Lung (tissue), 11 donors: ENCODE measurements at regions not wholly inside any gene's neighbourhood (a gene's known extent, or its start where the extent isn't known, plus 50 kb on each side); places are given as distances from the start of the nearest gene placed in this dataset.

ENCODE experiments used
- ATAC-seq: fragments of 200-7000 bp; cut with Tn5 transposase; one replicate; pipeline ENCODE4 v1.9.1; 2020; ENCODE audit warnings: moderate number of reproducible peaks; ENCODE audit not compliant: insufficient read depth, low FRiP score
- DNase-seq, 3 donors: peaks; one replicate each; pipeline ENCODE4 v3.0.0-alpha.2; 2013 to 2017
- H3K27ac ChIP-seq, 2 donors: one replicate each; pipeline ENCODE4 v1.5.1; 2013; ENCODE audit warnings: mild to moderate bottlenecking in 2 of 2, moderate library complexity in 2 of 2, control low read depth in 1 of 2, inconsistent platforms in 1 of 2, low read depth in 1 of 2, low read length in 1 of 2
- H3K27me3 ChIP-seq, 3 donors: one replicate each; pipeline ENCODE4 v1.5.1; 2013; ENCODE audit warnings: low read length in 2 of 3; ENCODE audit not compliant: control insufficient read depth in 3 of 3, insufficient read depth in 3 of 3
- H3K36me3 ChIP-seq, 4 donors: one replicate each; pipeline ENCODE4 v1.5.1; 2013; ENCODE audit warnings: low read length in 4 of 4, mild to moderate bottlenecking in 1 of 4, moderate library complexity in 1 of 4; ENCODE audit not compliant: control insufficient read depth in 4 of 4, insufficient read depth in 4 of 4
- H3K4me1 ChIP-seq, 5 donors: one replicate each; pipeline ENCODE4 v1.5.1; 2013; ENCODE audit warnings: low read length in 5 of 5, mild to moderate bottlenecking in 2 of 5, moderate library complexity in 1 of 5; ENCODE audit not compliant: control insufficient read depth in 5 of 5, insufficient read depth in 5 of 5
- H3K4me3 ChIP-seq: one replicate; pipeline ENCODE4 v1.5.1; 2013; ENCODE audit warnings: mild to moderate bottlenecking, control low read depth, moderate library complexity
- H3K9ac ChIP-seq, 2 donors: one replicate each; pipeline ENCODE4 v1.5.1; 2013; ENCODE audit warnings: low read length in 2 of 2, control low read depth in 1 of 2; ENCODE audit not compliant: insufficient read depth in 1 of 2
- H3K9me3 ChIP-seq, 4 donors: one replicate each; pipeline ENCODE4 v1.5.1; 2013; ENCODE audit warnings: low read length in 3 of 4, mild to moderate bottlenecking in 1 of 4, moderate library complexity in 1 of 4; ENCODE audit not compliant: control insufficient read depth in 4 of 4, insufficient read depth in 3 of 4
- CTCF ChIP-seq: IDR thresholded peaks from 2 replicates; pipeline ENCODE4 v1.5.1; 2012; ENCODE audit warnings: mild to moderate bottlenecking; ENCODE audit errors: control extremely low read depth, extremely low read depth
- WGBS, 2 donors: extraction: QIAGEN DNeasy Blood & Tissue Kit; methylation state at CpG; one replicate each; pipeline ENCODE4 v1.1.7; 2013; 5-methylcytosine and 5-hydroxymethylcytosine counted together
- donor health status: control.
- donor health status: control.
- donor health status: Bipolar disorder and iron deficiency.
- donor health status: healthy.
- donor health status: DM: yes; HTN: yes; CAD: no.

- Histone ChIP-seq H3K36me3 (no peaks in the 10 kb centered on the region), H3K9me3 (no peaks in the 10 kb centered on the region), H3K4me3 (no peak overlapping the region), H3K27me3 (no peaks in the 10 kb centered on the region), H3K27ac (no peak overlapping the region), H3K4me1 (no peaks in the 10 kb centered on the region), H3K9ac (no peak overlapping the region)
- DNase-seq, result no peak
- 90 to 92% methylated on average over 3 of the region's 3 CpGs for WGBS, 2 donors
- ATAC-seq, result no peak
- no peak for TF ChIP-seq CTCF
Observed at GRCh38 chr4:110914791-110915190, 291.9 kb upstream of the PITX2 start.

- Histone ChIP-seq H3K9me3 (no peaks in the 10 kb centered on the region), H3K4me1 (no peaks in the 10 kb centered on the region), H3K27me3 (no peaks in the 10 kb centered on the region), H3K4me3 (no peak overlapping the region), H3K36me3 (no peaks in the 10 kb centered on the region), H3K27ac (no peak overlapping the region), H3K9ac (no peak overlapping the region)
- ATAC-seq (no peak), DNase-seq (no peak)
- 56 to 57% methylated on average over 3 of the region's 3 CpGs for WGBS, 2 donors
- no peak for TF ChIP-seq CTCF
Observed at GRCh38 chr4:110915301-110915700, 292.4 kb upstream of the PITX2 start.

- H3K4me1 ChIP-seq, result no peaks in the 10 kb centered on the region
Observed at GRCh38 chr4:110916505-110916904, 293.6 kb upstream of the PITX2 start.

More at GRCh38 chr4:110916505-110916904, 293.6 kb upstream of the PITX2 start:
- H3K9ac ChIP-seq, result no peak overlapping the region
- ATAC-seq, result no peak
- no peak for TF ChIP-seq CTCF
- H3K36me3 ChIP-seq, result no peaks in the 10 kb centered on the region
- H3K9me3 ChIP-seq, result no peaks in the 10 kb centered on the region
- WGBS, 2 donors, result 55 to 76% methylated on average over 2 of the region's 2 CpGs
- no peak overlapping the region for H3K4me3 ChIP-seq
- no peaks in the 10 kb centered on the region for H3K27me3 ChIP-seq
- H3K27ac ChIP-seq, result no peak overlapping the region
- DNase-seq, result no peak
